IPS-18a (cell line): ENCODE measurements at regions not wholly inside any gene's neighbourhood (a gene's known extent, or its start where the extent isn't known, plus 50 kb on each side); places are given as distances from the start of the nearest gene placed in this dataset.

Experiments used
- H3K27ac ChIP-seq: one replicate; pipeline ENCODE4 v1.5.1; 2013; ENCODE audit warnings: low read length
- H3K27me3 ChIP-seq: one replicate; pipeline ENCODE4 v1.6.1; 2013; ENCODE audit warnings: mild to moderate bottlenecking, low read length; ENCODE audit not compliant: control insufficient read depth, insufficient read depth
- H3K36me3 ChIP-seq: one replicate; pipeline ENCODE4 v1.6.1; 2013; ENCODE audit warnings: low read depth, low read length; ENCODE audit not compliant: control insufficient read depth
- H3K4me1 ChIP-seq: one replicate; pipeline ENCODE4 v1.6.1; 2013; ENCODE audit warnings: low read depth, low read length; ENCODE audit not compliant: control insufficient read depth
- H3K4me3 ChIP-seq: one replicate; pipeline ENCODE4 v1.5.1; 2013; ENCODE audit warnings: low read length
- H3K9ac ChIP-seq: one replicate; pipeline ENCODE4 v1.6.1; 2013; ENCODE audit warnings: mild to moderate bottlenecking, low read length, moderate library complexity
- H3K9me3 ChIP-seq: one replicate; pipeline ENCODE4 v1.6.1; 2013; ENCODE audit warnings: low read depth, low read length; ENCODE audit not compliant: control insufficient read depth

DNA sequence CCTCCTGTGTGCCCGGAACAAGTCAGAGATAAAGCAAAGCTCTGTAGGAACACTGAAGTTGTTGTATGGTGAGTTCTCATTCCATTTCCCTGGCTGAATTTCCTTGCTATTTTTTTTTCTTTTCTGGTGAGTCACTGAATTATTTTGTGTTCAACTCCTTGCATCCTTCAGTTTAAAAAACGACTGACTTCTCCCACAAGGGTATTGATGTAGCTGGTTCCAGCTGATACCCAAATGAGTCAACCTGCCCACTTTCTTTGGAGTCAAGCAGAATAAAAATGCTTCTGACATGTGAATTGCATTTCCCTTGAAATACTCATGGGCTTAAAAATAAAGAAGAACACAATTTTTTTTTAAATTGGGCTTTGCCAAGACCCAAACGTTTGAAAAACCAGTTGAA lies 85.5 kb downstream of the SHOX start:
- no peaks in the 10 kb centered on the region for H3K36me3 ChIP-seq
- no peaks in the 10 kb centered on the region for H3K27me3 ChIP-seq
- no peak overlapping the region for H3K4me3 ChIP-seq
- no peak overlapping the region for H3K9ac ChIP-seq
- H3K4me1 ChIP-seq, result no peaks in the 10 kb centered on the region
- no peak overlapping the region for H3K27ac ChIP-seq
- H3K9me3 ChIP-seq, result peaks cover 8% of the 10 kb centered on the region

DNA sequence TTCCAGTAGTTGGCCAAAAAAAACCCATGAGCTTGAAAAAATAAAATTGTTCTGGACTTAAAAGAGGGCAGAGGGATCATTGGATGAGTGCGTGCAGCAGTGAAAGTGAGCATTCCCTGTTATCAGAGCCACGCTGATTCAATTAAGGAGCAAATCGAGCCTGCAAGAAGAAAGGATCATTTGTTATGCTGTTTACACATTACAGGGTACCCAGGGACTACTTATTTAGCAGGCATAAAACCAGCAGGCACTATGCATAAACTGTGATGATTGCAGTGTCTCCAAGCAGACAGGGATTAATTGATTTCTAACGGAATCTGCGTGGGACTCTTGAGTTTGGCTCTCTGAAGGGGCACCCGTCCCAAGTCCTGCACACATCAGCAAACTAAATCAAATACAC lies 83.5 kb downstream of the SHOX start:
- no peak overlapping the region for H3K9ac ChIP-seq
- H3K4me3 ChIP-seq, result no peak overlapping the region
- no peaks in the 10 kb centered on the region for H3K27me3 ChIP-seq
- no peaks in the 10 kb centered on the region for H3K4me1 ChIP-seq
- H3K27ac ChIP-seq, result no peak overlapping the region
- no peaks in the 10 kb centered on the region for H3K36me3 ChIP-seq
- peaks cover 8% of the 10 kb centered on the region for H3K9me3 ChIP-seq
